ENCODE measurements at regions not wholly inside any gene's neighbourhood (a gene's known extent, or its start where the extent isn't known, plus 50 kb on each side); places are given as distances from the start of the nearest gene placed in this dataset.

DNA sequence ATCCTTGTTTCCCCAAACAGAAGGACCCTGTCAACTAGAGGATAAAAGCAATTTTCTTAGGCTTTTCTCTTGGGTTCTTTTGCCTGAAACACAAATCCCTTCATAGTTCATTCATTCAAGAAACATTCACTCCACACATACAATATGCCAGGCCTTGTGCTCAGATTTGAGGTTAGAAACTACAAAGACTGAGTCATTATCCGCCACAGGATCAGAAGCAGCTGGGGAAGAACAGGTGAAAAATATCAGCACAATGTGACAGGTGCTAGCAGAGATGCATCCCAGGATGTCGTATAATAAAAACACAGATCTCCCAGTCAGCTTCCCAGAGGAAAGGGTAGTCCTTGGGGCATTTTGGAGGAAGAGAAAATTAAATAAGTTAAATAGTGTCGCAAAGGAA, 172.4 kb downstream of the LRATD1 start:
- WGBS, 3 donors = 58 to 73% (median 64%) methylated on average over 3 of the region's 3 CpGs
- Histone ChIP-seq H3K4me3 (no peak overlapping the region), H3K9me3 (no peaks in the 10 kb centered on the region), H3K36me3 (no peaks in the 10 kb centered on the region), H3K27me3 (no peaks in the 10 kb centered on the region), H3K4me1 (ENCODE audit: insufficient read depth) (no peaks in the 10 kb centered on the region), H3K27ac (no peak overlapping the region)
- intact Hi-C loops (cut with DNase I) = no loop called here
- TF ChIP-seq POLR2A (IDR thresholded peaks at IDR 0.05) = no peak
- TF ChIP-seq, protein P1, sequence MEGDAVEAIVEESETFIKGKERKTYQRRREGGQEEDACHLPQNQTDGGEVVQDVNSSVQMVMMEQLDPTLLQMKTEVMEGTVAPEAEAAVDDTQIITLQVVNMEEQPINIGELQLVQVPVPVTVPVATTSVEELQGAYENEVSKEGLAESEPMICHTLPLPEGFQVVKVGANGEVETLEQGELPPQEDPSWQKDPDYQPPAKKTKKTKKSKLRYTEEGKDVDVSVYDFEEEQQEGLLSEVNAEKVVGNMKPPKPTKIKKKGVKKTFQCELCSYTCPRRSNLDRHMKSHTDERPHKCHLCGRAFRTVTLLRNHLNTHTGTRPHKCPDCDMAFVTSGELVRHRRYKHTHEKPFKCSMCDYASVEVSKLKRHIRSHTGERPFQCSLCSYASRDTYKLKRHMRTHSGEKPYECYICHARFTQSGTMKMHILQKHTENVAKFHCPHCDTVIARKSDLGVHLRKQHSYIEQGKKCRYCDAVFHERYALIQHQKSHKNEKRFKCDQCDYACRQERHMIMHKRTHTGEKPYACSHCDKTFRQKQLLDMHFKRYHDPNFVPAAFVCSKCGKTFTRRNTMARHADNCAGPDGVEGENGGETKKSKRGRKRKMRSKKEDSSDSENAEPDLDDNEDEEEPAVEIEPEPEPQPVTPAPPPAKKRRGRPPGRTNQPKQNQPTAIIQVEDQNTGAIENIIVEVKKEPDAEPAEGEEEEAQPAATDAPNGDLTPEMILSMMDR (IDR thresholded peaks at IDR 0.05) = no peak
- no peak for TF ChIP-seq EP300 (IDR thresholded peaks at IDR 0.05)
- no peak for DNase-seq

DNA sequence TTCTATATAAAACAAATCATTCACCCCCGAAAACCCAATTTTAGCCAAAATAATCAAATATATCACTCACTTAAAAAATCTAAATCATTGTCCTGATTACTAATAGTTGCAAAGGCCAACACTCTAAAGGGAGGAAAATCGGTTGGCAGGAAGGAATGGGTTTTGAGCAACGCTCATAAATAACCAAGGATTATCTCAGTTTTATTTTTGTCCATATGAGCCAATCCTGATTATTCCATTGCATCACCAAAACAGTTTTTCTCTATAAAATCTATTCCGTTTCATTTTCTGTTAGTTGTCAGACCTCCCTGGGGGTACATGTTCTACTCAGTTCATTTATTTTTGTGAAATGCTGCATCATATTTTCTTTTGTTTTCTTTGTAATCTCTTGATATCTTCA, 174.1 kb downstream of the LRATD1 start:
- H3K4me3 ChIP-seq = no peak overlapping the region
- H3K27ac ChIP-seq = no peak overlapping the region
- no peaks in the 10 kb centered on the region for H3K36me3 ChIP-seq
- TF ChIP-seq, protein P1 (IDR thresholded peaks at IDR 0.05) = no peak
- TF ChIP-seq EP300 (IDR thresholded peaks at IDR 0.05) (no peak), POLR2A (IDR thresholded peaks at IDR 0.05) (no peak)
- H3K27me3 ChIP-seq = no peaks in the 10 kb centered on the region
- 26 to 30% (median 29%) methylated on average over 4 of the region's 4 CpGs for WGBS, 3 donors
- DNase-seq = no peak
- H3K9me3 ChIP-seq = no peaks in the 10 kb centered on the region
- no peaks in the 10 kb centered on the region for H3K4me1 ChIP-seq (ENCODE audit: insufficient read depth)
- intact Hi-C loops (cut with DNase I) = no loop called here

DNA sequence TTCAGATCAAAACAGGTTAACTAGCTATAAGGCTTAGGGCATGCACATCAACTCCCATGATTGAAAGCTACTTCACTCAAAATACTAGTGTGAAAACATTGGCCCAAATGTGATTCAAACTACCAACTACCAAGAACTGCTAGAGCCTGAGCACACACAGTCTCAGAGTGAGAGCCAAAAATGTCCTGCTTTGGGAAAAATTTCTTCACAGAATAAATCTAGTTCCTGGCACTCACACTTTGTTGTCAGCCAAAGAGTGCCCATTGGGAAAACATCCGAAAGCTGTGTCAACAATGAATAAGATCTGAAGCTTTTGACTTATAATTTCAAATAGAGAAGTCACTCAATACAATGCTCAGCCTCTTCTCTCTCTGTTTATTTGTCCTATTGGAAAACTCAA, 182.7 kb downstream of the LRATD1 start:
- Histone ChIP-seq H3K9me3 (no peaks in the 10 kb centered on the region), H3K4me3 (no peak overlapping the region), H3K4me1 (ENCODE audit: insufficient read depth) (no peaks in the 10 kb centered on the region), H3K27me3 (no peaks in the 10 kb centered on the region), H3K27ac (no peak overlapping the region), H3K36me3 (no peaks in the 10 kb centered on the region)
- TF ChIP-seq, protein P1 (IDR thresholded peaks at IDR 0.05) = no peak
- no peak for DNase-seq
- 51 to 57% (median 51%) methylated on average over 1 of the region's 1 CpG for WGBS, 3 donors
- intact Hi-C loops (cut with DNase I) = no loop called here

DNA sequence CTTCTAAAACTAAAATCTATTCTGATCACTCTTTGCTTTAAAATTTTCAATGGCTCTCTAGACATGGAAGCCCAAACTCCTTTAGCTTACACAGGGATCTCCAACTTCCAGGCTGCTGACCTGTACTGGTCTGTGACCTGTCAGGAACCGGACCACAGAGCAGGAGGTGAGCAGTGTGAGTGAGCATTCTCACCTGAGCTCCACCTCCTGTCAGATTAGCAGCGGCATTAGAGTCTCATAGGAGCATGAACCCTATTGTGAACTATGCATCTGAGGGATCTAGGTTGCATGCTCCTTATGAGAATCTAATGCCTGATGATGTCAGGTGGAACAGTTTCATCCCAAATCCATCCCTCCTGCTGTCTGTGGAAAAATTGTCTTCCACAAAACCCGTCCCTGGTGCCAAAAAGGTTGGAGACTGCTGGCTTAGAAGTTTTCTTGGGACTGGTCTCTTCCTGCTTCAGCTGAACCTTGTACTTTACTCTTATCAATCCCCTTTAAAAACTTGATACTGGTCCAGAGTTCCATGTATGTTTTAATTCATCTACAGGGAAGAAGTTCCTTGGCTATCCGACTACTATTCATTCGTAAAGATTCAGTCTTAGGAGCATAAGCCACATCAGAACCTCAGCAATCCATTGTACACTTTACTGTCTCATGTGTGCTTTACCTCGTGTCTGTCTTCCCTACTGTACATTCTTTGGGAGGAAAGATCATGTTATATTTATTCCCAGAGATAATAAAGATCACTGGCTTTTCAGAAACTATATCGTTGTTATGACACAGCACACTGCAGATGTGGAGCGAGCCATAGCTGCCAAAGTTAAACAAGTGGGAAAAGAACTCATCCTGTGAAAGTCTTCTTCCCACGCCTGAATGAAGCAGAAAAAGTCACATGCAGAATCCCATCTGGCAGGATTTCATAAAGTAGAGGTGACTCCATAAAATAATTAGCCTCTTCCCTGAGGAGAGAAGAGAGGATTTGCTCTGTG, 183.8 kb downstream of the LRATD1 start:
- no peak for DNase-seq
- no peak overlapping the region for H3K4me3 ChIP-seq
- 27 to 41% (median 28%) methylated on average over 9 of the region's 9 CpGs for WGBS, 3 donors
- H3K27me3 ChIP-seq = no peaks in the 10 kb centered on the region
- intact Hi-C loops (cut with DNase I) = no loop called here
- TF ChIP-seq POLR2A (IDR thresholded peaks at IDR 0.05) (no peak), EP300 (IDR thresholded peaks at IDR 0.05) (no peak)
- TF ChIP-seq, protein P1 (IDR thresholded peaks at IDR 0.05) = no peak
- no peaks in the 10 kb centered on the region for H3K4me1 ChIP-seq (ENCODE audit: insufficient read depth)
- H3K9me3 ChIP-seq = no peaks in the 10 kb centered on the region
- no peaks in the 10 kb centered on the region for H3K36me3 ChIP-seq
- no peak overlapping the region for H3K27ac ChIP-seq

All from ovary (tissue), 7 donors.